ENCODE measurements at regions not wholly inside any gene's neighbourhood (a gene's known extent, or its start where the extent isn't known, plus 50 kb on each side); places are given as distances from the start of the nearest gene placed in this dataset.

DNA sequence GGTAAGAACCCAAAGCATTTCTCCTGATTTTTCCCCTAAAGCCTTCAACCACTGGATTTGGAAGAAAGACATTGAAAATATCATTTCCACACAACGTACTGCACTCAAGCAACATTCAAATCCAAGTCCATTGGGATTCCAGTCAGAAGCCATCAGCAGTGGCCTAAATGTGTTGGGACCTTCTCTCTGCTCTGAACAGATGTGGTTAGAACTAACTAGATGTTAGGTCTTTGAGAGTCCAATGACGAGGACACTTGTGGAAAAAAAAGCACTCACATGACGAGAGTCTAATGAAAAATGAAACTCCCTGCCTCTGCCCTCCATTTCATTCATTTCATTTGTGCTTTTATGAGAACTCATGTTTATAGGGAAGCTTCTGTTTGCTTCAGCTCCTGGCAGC lies 382.3 kb downstream of the SIPA1L2 start:
- Histone ChIP-seq H2BK5ac (ENCODE audit: low read depth, low read length) (no peak overlapping the region), H4K20me1 (replicated peaks in 1 of 2; ENCODE audit: control insufficient read depth in 1 of 2, insufficient read depth in 2 of 2, low read length in 2 of 2) (no peaks in the 10 kb centered on the region), H3K79me2 (ENCODE audit: control insufficient read depth in 1 of 2, insufficient read depth in 2 of 2, low read length in 2 of 2) (no peaks in the 10 kb centered on the region), H3K14ac (ENCODE audit: insufficient read length) (no peak overlapping the region), H3K18ac (ENCODE audit: extremely low read depth, low read length) (no peak overlapping the region), H3K23ac (ENCODE audit: insufficient read length) (no peak overlapping the region), H2AK5ac (ENCODE audit: low read depth, low read length) (no peak overlapping the region), H3K9ac (replicated peaks in 1 of 4; ENCODE audit: extremely low read depth in 1 of 4, low read depth in 3 of 4, low read length in 3 of 4) (no peak overlapping the region), H3K4me3 (ENCODE audit: extremely low read depth in 1 of 4, insufficient read depth in 2 of 4, low read depth in 3 of 4, low read length in 4 of 4) (no peak overlapping the region), H3K4me2 (ENCODE audit: insufficient read depth in 1 of 2, low read depth in 2 of 2, low read length in 2 of 2) (no peak overlapping the region), H2BK15ac (ENCODE audit: low read length) (no peak overlapping the region), H3K4me1 (replicated peaks in 1 of 4; ENCODE audit: control insufficient read depth in 3 of 4, insufficient read depth in 4 of 4, low read length in 3 of 4) (peaks cover 0 to 8% (median 2%) of the 10 kb centered on the region in 4 experiments; a peak in 2 of 7 replicates), H4K5ac (ENCODE audit: insufficient read length, low read depth, low read length) (no peak overlapping the region), H3K79me1 (ENCODE audit: low read depth, low read length) (no peaks in the 10 kb centered on the region), H3K56ac (replicated peaks; ENCODE audit: insufficient read length, low read depth, low read length) (no peak overlapping the region), H2BK120ac (replicated peaks; ENCODE audit: low read depth, low read length) (no peak overlapping the region), H4K91ac (replicated peaks; ENCODE audit: insufficient read length, low read length) (no peak overlapping the region), H3K36me3 (ENCODE audit: control insufficient read depth in 2 of 4, insufficient read depth in 4 of 4, low read length in 3 of 4) (no peaks in the 10 kb centered on the region), H3K23me2 (ENCODE audit: low read depth, low read length) (no peaks in the 10 kb centered on the region), H3K9me3 (ENCODE audit: insufficient read depth in 2 of 2, low read depth in 1 of 2, low read length in 1 of 2) (no peaks in the 10 kb centered on the region), H4K8ac (ENCODE audit: extremely low read depth, insufficient read depth, low read length) (no peak overlapping the region), H2BK20ac (ENCODE audit: low read length) (no peak overlapping the region), H3K27ac (ENCODE audit: low read depth, low read length) (no peak overlapping the region), H2BK12ac (ENCODE audit: low read depth, low read length) (no peak overlapping the region), H2AFZ (ENCODE audit: low read length) (no peak overlapping the region), H3K27me3 (replicated peaks in 1 of 4; ENCODE audit: control insufficient read depth in 3 of 4, extremely low read depth in 1 of 4, insufficient read depth in 3 of 4, low read length in 3 of 4) (peaks cover 16 to 48% (median 31%) of the 10 kb centered on the region in 4 experiments), H3K4ac (replicated peaks; ENCODE audit: insufficient read length, low read depth, low read length) (no peak overlapping the region)
- WGBS, 2 experiments (ENCODE audit: extremely low coverage in 1 of 2, insufficient coverage in 1 of 2, insufficient read length in 1 of 2, insufficient replicate concordance in 2 of 2, low coverage in 1 of 2, low lambda C conversion rate in 2 of 2, missing lambda C conversion rate in 1 of 2) = 78% methylated on average over 3 of the region's 3 CpGs; no CpG with 5 or more reads in 1 of the 2 experiments
- POLR2A ChIA-PET (ENCODE audit: partially characterized antibody) = no interaction called here
- CTCF ChIA-PET (ENCODE audit: partially characterized antibody) = interaction anchor here (1.4 kb wide), 1 partner anchor 19 kb away, joined by 3 read pairs; no protein-coding TSS in a partner anchor
- TF ChIP-seq PHF8 (conservative IDR thresholded peaks at IDR 0.05; ENCODE audit: low read depth, low read length) (no peak), RXRA (IDR thresholded peaks at IDR 0.05; ENCODE audit: insufficient read depth, low read depth, low read length) (no peak), SIN3A (conservative IDR thresholded peaks at IDR 0.05 in 1 of 2, IDR thresholded peaks at IDR 0.05 in 1 of 2; ENCODE audit: low read depth in 1 of 2, low read length in 2 of 2) (no peak), KDM5A (IDR thresholded peaks at IDR 0.05; ENCODE audit: low read length) (no peak), GABPA (IDR thresholded peaks at IDR 0.05; ENCODE audit: borderline replicate concordance, insufficient read depth, low read length) (no peak), CEBPB (IDR thresholded peaks at IDR 0.05; ENCODE audit: low read depth, low read length) (no peak)
- TF ChIP-seq, protein P1, sequence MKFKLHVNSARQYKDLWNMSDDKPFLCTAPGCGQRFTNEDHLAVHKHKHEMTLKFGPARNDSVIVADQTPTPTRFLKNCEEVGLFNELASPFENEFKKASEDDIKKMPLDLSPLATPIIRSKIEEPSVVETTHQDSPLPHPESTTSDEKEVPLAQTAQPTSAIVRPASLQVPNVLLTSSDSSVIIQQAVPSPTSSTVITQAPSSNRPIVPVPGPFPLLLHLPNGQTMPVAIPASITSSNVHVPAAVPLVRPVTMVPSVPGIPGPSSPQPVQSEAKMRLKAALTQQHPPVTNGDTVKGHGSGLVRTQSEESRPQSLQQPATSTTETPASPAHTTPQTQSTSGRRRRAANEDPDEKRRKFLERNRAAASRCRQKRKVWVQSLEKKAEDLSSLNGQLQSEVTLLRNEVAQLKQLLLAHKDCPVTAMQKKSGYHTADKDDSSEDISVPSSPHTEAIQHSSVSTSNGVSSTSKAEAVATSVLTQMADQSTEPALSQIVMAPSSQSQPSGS (IDR thresholded peaks at IDR 0.05; ENCODE audit: low read length) = no peak
- no peak for DNase-seq (ENCODE audit: low read depth in 1 of 2, low spot score in 2 of 2)
- FAIRE-seq = no peak

Data from H1 (cell line).